GM10266 (cell line): ENCODE measurements at regions not wholly inside any gene's neighbourhood (a gene's known extent, or its start where the extent isn't known, plus 50 kb on each side); places are given as distances from the start of the nearest gene placed in this dataset.

Experiments
- DNase-seq: peaks from one replicate; pipeline ENCODE4 v3.0.0; 2012; ENCODE audit errors: extremely low spot score
- CTCF ChIP-seq: IDR thresholded peaks from 2 replicates; pipeline ENCODE4 v1.5.1; 2012; ENCODE audit warnings: mild to moderate bottlenecking, low read depth; ENCODE audit not compliant: control insufficient read depth, insufficient read depth; ENCODE audit errors: missing control alignments

DNA sequence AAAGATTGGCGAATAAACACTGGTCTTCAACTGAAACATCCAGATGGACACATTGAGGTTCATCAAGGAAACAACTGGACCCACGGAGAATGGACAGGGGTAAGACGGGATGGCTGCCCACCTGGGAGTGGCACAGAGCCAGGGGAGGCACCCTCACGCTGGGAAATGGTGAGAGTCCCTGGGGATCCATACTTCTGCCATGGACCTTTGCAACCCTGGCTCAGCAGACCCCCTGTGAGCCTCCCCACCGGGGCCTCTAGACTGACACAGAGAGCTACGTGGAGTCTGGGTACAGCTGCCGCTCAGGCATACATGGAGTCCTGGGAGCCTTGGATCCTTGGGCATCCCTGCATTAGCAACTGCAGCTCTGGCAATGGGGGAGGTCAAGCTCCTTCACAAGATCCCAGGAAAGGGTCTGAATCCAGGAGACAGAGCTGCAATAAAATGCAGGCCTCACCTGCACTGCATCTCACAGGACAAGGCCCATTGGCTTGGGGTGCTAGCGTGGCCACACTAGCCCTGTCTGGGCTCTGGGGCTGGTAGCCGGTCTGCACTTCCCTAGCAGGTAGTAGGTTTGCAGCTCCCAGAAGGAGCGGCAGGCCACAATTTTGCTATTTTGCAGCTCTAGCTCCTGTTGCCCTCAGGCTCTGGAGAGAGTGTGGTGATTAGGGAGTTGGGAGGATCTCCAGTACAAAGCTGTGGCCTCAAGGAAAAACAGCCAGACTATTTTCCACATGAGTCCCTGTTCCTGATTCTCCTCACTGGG, 496.4 kb upstream of the LRRC4C start:
- TF ChIP-seq CTCF, result no peak
- no peak for DNase-seq

GRCh38 chr11:41963406-41963805, 504.0 kb upstream of the LRRC4C start:
- DNase-seq, result no peak
- no peak for TF ChIP-seq CTCF

- no peak for DNase-seq
- no peak for TF ChIP-seq CTCF
Observed at GRCh38 chr11:41970681-41971080, 511.2 kb upstream of the LRRC4C start.

DNA sequence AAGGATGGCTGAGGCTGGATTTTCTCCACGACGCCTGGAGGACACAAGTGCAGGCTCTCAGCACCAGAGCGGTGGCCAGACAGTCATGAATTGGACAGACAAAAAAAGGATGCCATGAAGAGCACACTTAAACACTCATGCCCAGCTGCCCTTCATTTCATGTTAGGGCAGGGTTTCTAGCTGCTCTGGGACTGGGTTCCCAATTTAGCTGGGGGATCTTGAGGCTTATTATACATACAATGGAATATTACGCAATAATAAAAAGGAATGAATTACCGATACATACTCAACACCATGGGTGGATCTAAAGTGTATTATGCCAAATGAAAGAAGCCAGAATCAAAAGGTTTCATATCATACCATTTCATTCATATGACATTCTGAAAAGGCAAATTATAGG, 512.1 kb upstream of the LRRC4C start:
- no peak for TF ChIP-seq CTCF
- DNase-seq, result no peak

- no peak for TF ChIP-seq CTCF
- DNase-seq, result no peak
Observed at GRCh38 chr11:41978945-41979344, 519.5 kb upstream of the LRRC4C start.

GRCh38 chr11:41980741-41981140, 521.3 kb upstream of the LRRC4C start:
- TF ChIP-seq CTCF, result no peak

DNA sequence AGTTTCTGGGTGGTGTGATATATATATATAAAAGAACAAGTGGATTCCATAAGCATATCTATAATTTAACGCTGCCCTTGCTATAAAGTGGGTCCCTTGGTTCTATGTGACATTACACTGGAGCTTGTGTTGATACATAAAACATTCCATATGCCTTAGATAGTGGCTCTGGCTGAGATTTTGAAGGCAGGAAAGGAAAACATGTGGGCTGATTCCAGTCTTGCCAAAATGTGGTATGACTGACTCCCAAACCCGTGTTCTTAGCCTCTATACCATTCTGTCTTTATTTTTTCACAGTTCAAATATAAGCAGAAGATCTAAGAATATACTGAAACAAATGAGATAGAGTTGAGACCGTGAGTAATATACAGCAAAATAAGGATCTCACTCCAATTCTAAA, 522.8 kb upstream of the LRRC4C start:
- no peak for TF ChIP-seq CTCF

More at GRCh38 chr11:41980741-41981140, 521.3 kb upstream of the LRRC4C start:
- DNase-seq, result no peak

More for the DNA sequence above, 522.8 kb upstream of the LRRC4C start:
- DNase-seq, result no peak
